ENCODE measurements at regions not wholly inside any gene's neighbourhood (a gene's known extent, or its start where the extent isn't known, plus 50 kb on each side); places are given as distances from the start of the nearest gene placed in this dataset.

DNA sequence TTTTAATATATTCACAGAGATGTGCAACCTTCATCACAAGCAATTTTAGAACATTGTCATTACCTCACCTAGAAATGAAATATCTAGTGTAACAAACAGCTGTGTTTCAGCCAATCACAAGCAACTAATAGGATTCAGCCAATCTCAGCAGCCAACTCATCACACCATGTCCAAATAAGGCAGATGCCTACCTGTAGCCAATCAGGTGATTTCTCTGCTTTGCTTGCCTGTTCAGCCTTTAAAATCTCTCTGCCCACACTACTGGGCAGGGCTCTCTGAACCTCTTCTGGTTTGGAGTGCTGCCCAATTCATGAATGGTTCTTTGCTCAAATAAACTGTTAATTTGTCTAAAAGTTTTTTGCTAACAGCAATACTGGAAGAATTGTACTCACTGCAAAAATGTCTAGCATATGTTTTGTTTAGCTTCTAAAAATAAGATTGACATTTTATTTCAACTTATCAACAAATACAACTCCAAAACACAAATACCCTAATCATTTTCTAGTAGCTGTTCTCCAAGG lies 52.4 kb upstream of the IGFBP7 start:
- H4K20me1 ChIP-seq (ENCODE audit: insufficient read depth), result no peaks in the 10 kb centered on the region
- no peaks in the 10 kb centered on the region for H3K9me3 ChIP-seq
- no peak overlapping the region for H2AFZ ChIP-seq (ENCODE audit: low read depth)
- H3K4me2 ChIP-seq, result no peak overlapping the region
- H3F3A ChIP-seq (replicated peaks; ENCODE audit: insufficient read depth), result no peaks in the 10 kb centered on the region
- H3K9me2 ChIP-seq, result no peaks in the 10 kb centered on the region
- H3K36me3 ChIP-seq (replicated peaks in 1 of 2; ENCODE audit: control insufficient read depth in 1 of 2, insufficient read depth in 2 of 2, low read length in 1 of 2), result no peaks in the 10 kb centered on the region
- TF ChIP-seq PBX3 (IDR thresholded peaks at IDR 0.05) (no peak), NRF1 (IDR thresholded peaks at IDR 0.05; ENCODE audit: low read depth, low read length) (no peak), POLR2AphosphoS5 (IDR thresholded peaks at IDR 0.05; ENCODE audit: low read depth, low read length) (no peak)
- no peak for DNase-seq
- CTCF ChIA-PET, result interaction anchor here (0.8 to 6.5 kb wide), 51 partner anchors 9 to 1569 kb away, joined by 3 to 139 read pairs (median 8); no protein-coding TSS in a partner anchor
- no peak overlapping the region for H3K4me3 ChIP-seq (ENCODE audit: low read depth in 2 of 2, low read length in 1 of 2)
- no peak overlapping the region for H3K9ac ChIP-seq
- no peaks in the 10 kb centered on the region for H3K79me2 ChIP-seq (ENCODE audit: insufficient read depth)
- H3K27ac ChIP-seq (ENCODE audit: low read depth in 2 of 2, low read length in 1 of 2), result peak overlapping the region in 1 of 2 experiments; percentile 18; a peak in 1 of 4 replicates
- H3K4me1 ChIP-seq (ENCODE audit: control insufficient read depth in 1 of 2, insufficient read depth in 2 of 2, low read depth in 1 of 2, low read length in 1 of 2), result peaks cover 3 to 14% of the 10 kb centered on the region in 2 experiments; a peak in 3 of 4 replicates
- no peaks in the 10 kb centered on the region for H3K27me3 ChIP-seq (ENCODE audit: insufficient read depth)
- POLR2A ChIA-PET, result no interaction called here

Small RNA genes in the stretch of these regions (small RNA-seq; reads per million reads assigned to genes)
- gene SRIP1, result 0 reads per million in 7 experiments

All from SK-N-SH (cell line).